ENCODE measurements at regions not wholly inside any gene's neighbourhood (a gene's known extent, or its start where the extent isn't known, plus 50 kb on each side); places are given as distances from the start of the nearest gene placed in this dataset.

- peaks cover 18 to 22% of the 10 kb centered on the region in 2 experiments for H3K4me1 ChIP-seq (ENCODE audit: control insufficient read depth in 1 of 2, insufficient read depth in 1 of 2, low read depth in 1 of 2, low read length in 1 of 2)
- H3K4me3 ChIP-seq (ENCODE audit: low read depth in 1 of 2, low read length in 1 of 2): peak overlapping the region; percentile 55 to 63
- H3K9me3 ChIP-seq: no peaks in the 10 kb centered on the region
- no peaks in the 10 kb centered on the region for H3K36me3 ChIP-seq
- peak overlapping the region; percentile 86 for H3K27ac ChIP-seq
- no peaks in the 10 kb centered on the region for H3K27me3 ChIP-seq
- TF ChIP-seq CTCF (IDR thresholded peaks at IDR 0.05): no peak
Measured at GRCh38 chr10:20616056-20616671, 280.9 kb downstream of the NEBL start.

- no peaks in the 10 kb centered on the region for H3K36me3 ChIP-seq
- H3K27me3 ChIP-seq: no peaks in the 10 kb centered on the region
- no peak overlapping the region for H3K27ac ChIP-seq
- no peak overlapping the region for H3K4me3 ChIP-seq (ENCODE audit: low read depth in 1 of 2, low read length in 1 of 2)
- no peaks in the 10 kb centered on the region for H3K9me3 ChIP-seq
- H3K4me1 ChIP-seq (ENCODE audit: control insufficient read depth in 1 of 2, insufficient read depth in 1 of 2, low read depth in 1 of 2, low read length in 1 of 2): peaks cover 18 to 22% of the 10 kb centered on the region in 2 experiments
- no peak for TF ChIP-seq CTCF (IDR thresholded peaks at IDR 0.05)
Measured at GRCh38 chr10:20615395-20615794, 281.7 kb downstream of the NEBL start.

- no peak overlapping the region for H3K27ac ChIP-seq
- H3K4me1 ChIP-seq (ENCODE audit: control insufficient read depth in 1 of 2, insufficient read depth in 1 of 2, low read depth in 1 of 2, low read length in 1 of 2): peaks cover 18 to 22% of the 10 kb centered on the region in 2 experiments
- no peaks in the 10 kb centered on the region for H3K9me3 ChIP-seq
- H3K27me3 ChIP-seq: no peaks in the 10 kb centered on the region
- no peaks in the 10 kb centered on the region for H3K36me3 ChIP-seq
- no peak for TF ChIP-seq CTCF (IDR thresholded peaks at IDR 0.05)
- no peak overlapping the region for H3K4me3 ChIP-seq (ENCODE audit: low read depth in 1 of 2, low read length in 1 of 2)
Measured at GRCh38 chr10:20614911-20615310, 282.2 kb downstream of the NEBL start.

GRCh38 chr10:20608503-20608902, 288.6 kb downstream of the NEBL start:
- H3K4me1 ChIP-seq (ENCODE audit: control insufficient read depth in 1 of 2, insufficient read depth in 1 of 2, low read depth in 1 of 2, low read length in 1 of 2): no peaks in the 10 kb centered on the region
- no peak for TF ChIP-seq CTCF (IDR thresholded peaks at IDR 0.05)
- H3K27ac ChIP-seq: no peak overlapping the region
- no peak overlapping the region for H3K4me3 ChIP-seq (ENCODE audit: low read depth in 1 of 2, low read length in 1 of 2)
- no peaks in the 10 kb centered on the region for H3K27me3 ChIP-seq
- H3K9me3 ChIP-seq: no peaks in the 10 kb centered on the region
- H3K36me3 ChIP-seq: no peaks in the 10 kb centered on the region

- Histone ChIP-seq H3K9me3 (no peaks in the 10 kb centered on the region), H3K27ac (no peak overlapping the region), H3K4me1 (ENCODE audit: control insufficient read depth in 1 of 2, insufficient read depth in 1 of 2, low read depth in 1 of 2, low read length in 1 of 2) (no peaks in the 10 kb centered on the region), H3K36me3 (no peaks in the 10 kb centered on the region), H3K27me3 (no peaks in the 10 kb centered on the region), H3K4me3 (ENCODE audit: low read depth in 1 of 2, low read length in 1 of 2) (no peak overlapping the region)
- no peak for TF ChIP-seq CTCF (IDR thresholded peaks at IDR 0.05)
Measured at GRCh38 chr10:20606985-20607384, 290.1 kb downstream of the NEBL start.

Measured in neutrophil (primary cell).